ENCODE measurements at regions not wholly inside any gene's neighbourhood (a gene's known extent, or its start where the extent isn't known, plus 50 kb on each side); places are given as distances from the start of the nearest gene placed in this dataset.
"Not testable (repeated sequence)": the region's sequence is repeated elsewhere in the genome, so short reads cannot be mapped to it uniquely, and the experiment has no call there.

- DNase-seq, result no peak
Measured at GRCh38 chr9:81741103-81741502, 51.8 kb upstream of the TLE1 start.

DNA sequence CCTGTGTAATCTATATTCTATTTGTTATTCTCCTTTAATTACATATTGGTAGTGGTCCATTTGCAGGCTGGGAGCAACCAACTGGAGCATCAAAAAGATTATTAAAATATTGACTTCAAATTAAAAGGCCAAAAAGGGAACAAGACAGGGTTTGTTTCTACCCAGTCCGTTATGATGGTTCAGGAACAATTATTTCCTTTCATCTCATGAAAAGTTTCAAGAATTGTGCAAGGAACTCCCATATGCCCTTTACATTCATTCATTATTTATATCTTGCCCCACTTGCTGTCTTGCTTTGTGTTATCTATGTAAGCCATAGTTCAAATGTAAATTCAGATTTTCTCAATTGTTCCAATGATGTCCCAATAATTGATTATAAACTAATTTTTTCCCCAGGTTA, 58.7 kb upstream of the TLE1 start:
- no peak for DNase-seq

DNA sequence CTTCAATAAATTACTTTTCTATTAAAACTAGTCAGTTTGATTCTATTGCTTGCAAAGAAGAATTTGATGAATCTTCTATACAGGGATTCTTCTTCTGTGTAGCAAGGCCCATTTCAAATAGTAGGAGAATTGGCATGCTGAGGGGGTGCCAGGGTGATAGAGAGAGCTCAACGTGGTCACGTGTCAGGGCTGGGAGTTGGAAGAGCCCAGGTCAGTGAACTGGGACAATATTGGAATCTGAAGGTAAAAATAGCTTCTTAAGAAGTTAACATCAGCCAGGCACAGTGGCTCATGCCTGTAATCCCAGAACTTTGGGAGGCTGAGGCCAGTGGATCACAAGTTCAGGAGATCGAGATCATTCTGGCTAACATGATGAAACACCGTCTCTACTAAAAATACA, 64.1 kb upstream of the TLE1 start:
- DNase-seq, result no peak

GRCh38 chr9:81754245-81754644, 64.9 kb upstream of the TLE1 start:
- DNase-seq, result no peak

DNA sequence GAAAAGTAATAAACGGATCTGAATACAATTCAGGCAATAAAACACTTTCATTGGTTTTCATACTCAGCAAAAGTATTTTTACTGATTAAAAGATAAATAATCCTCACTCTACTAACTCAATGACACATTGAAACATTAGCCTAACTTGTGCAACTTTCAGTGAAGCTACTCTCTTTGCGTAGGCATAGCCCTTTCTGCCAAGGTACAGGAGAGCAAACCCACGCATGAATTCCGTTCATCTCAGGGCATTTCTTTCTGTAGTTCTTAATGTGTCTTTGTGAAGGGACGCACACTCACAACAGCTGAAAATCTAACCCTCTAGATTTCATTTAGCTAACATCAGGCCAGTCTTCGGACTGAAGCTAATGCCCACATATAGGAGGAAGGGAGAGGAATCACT, 66.4 kb upstream of the TLE1 start:
- DNase-seq, result no peak

- no peak for DNase-seq
Measured at GRCh38 chr9:81756561-81756960, 67.2 kb upstream of the TLE1 start.

GRCh38 chr9:81758123-81758797, 68.9 kb upstream of the TLE1 start:
- DNase-seq, result no peak

DNA sequence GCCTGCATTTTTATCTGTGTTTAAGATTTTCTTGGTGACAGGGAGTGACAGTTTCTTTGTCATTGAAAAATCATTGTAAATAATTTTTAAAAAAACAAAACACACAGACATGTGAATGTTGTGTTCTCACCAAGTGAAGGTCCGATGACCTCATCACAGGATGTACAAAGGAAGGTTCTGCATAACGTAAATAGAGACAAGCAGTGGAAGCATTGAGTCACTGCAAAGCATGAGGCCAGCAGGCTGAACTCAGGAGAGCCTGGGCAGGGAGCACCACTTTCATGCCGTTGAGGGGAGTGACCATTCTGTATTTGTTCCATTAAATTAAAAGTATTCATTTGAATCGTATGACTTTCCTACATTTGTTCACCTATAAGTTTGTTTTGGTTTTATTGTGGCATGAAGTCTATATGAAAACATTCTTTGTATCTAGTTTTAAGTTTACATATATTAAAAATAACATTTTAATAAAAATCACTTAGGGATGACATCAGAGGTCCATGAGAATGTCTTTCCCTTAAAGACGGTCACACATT, 70.4 kb upstream of the TLE1 start:
- DNase-seq, result peak; percentile 36

DNA sequence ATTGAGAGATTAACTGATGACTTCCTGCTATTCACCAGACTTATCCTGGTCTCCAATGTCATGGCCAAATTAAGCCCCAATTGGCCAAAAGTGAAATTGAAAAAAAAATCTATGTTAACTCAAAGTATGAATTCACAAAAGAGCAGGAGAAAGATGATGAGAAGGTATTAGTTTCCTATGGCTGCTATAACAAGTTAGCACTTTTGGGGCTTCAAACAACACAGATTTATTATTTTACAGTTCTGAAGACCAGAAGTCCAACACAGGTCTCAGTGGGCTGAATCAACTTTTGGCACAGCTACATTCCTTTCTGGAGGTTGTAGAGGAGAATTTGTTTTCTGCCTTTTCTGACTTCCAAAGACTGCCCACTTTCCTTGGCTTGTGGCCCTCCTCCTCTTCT, 78.6 kb upstream of the TLE1 start:
- DNase-seq, result no peak

DNA sequence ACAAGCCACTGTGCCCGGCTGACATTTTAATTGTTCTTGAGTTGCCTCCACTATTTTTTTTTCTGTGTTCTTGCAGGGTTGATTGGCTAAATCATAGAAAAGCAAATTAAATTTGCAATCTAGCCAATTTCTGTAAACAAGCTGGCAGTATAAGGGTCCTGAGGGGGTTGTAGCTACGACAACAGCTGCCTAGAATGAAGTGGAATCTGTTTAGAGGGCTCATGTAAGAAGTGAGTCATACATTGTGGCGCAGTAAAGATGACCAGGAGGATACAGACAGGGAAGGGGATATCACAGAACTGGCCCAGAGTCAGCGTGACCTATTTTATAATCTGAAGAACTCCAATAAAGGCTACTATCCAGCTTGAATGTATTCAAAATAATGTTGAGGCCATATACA, 82.2 kb upstream of the TLE1 start:
- no peak for DNase-seq

DNA sequence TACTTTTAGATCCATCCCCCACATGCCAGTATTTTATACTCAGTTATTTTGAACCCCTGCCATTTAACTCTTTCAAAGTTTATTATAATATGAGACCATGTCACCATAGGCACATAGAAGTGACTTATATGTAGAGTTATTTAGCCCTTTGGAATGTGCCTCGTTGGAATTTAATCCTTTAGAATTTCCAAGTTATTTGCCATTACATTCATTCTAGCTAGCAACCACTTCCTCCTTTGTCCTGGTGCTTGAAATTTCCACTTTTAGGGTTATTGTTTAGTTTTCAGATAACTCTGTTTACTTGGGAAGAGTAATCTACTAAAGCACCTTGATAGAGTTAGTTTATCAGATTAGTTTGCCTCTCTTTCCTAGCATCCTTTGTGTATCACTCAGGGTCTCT, 82.8 kb upstream of the TLE1 start:
- no peak for DNase-seq

DNA sequence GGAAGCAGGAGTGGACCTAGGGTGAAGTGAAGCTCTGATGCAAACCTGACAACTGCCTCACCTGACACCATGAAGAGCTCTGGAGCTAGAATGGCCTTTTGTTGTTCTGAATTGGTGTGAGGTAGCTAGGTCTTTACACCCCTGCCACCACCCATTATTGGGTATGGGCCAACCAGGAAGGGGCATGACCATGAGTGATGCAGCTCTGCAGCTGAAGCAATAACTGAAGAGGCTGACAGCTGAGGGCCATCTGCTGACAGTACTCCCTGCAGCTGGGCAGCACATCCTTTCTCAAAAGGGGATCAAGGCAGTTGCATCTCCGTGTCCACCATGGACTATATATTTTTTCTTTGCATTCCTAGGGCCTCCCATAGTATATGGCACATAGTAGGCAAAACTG, 87.0 kb upstream of the TLE1 start:
- no peak for DNase-seq

- DNase-seq, result no peak
Measured at GRCh38 chr9:81776834-81777233, 87.5 kb upstream of the TLE1 start.

GRCh38 chr9:81777482-81777881, 88.1 kb upstream of the TLE1 start:
- no peak for DNase-seq

GRCh38 chr9:81782313-81782995, 93.1 kb upstream of the TLE1 start:
- no peak for DNase-seq

- no peak for DNase-seq
Measured at GRCh38 chr9:81787747-81788632, 98.6 kb upstream of the TLE1 start.

DNA sequence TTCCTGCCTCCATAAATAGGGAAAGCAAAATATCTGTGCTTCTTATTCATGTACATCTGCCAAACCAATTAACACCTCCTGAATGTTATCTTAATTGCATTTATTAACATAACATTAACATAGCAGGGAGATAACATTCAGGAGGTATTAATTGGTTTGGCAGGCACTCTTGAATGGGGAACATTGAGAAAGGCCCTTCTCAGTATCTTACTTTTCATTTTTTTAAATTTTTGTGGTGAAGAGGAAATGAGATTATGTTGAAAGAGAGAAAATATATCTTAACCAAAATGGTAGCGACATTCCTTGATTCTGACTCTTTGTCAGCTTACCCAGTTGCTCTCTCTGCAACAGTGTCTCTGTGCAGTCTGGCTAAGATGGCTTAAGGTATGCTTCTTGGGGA, 100.4 kb upstream of the TLE1 start:
- DNase-seq, result no peak

DNA sequence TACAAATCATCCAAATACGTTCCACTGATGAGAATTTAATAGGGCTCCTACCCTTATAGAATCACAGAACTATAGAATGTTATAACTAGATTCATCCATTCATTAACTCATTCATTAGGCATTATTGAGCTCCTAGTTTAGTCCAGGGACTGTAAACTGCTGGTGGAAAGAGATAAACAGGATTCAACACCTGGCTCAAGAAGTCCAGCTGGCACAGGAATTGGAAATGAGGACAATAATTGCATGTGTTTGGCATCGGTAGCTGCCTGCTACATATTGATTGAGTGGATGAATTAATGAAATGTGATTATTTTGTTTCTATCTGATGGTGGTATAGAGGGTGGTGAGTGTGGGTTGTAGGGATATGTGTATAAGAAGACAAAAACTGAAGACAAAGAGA, 100.8 kb upstream of the TLE1 start:
- no peak for DNase-seq

- no peak for DNase-seq
Measured at GRCh38 chr9:81791076-81791475, 101.7 kb upstream of the TLE1 start.

GRCh38 chr9:81798606-81799005, 109.3 kb upstream of the TLE1 start:
- no peak for DNase-seq

DNA sequence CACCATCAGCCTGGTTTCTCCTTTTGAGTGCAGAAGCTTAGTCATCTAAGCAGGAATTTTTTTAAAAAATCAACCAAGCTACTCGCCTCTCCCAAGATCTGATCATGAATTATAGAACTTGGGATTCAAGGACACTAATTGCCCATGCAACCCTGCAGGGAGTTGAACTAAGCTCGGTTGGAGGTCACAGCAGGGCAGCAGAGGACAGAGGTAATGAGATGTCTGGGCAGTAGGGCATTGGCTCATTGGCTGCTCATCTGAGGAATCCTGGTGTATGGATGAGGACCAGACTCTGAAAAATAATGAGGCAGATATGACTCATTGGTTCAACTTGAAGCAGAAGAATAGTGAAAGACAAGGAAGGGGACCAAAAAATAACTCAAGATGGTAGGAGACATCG, 111.8 kb upstream of the TLE1 start:
- DNase-seq, result no peak

GRCh38 chr9:81804306-81804705, 115.0 kb upstream of the TLE1 start:
- DNase-seq, result no peak

- DNase-seq, result not testable (repeated sequence)
Measured at GRCh38 chr9:81811688-81812087, 116.5 kb upstream of the SPATA31D4 start.

- no peak for DNase-seq
Measured at GRCh38 chr9:81814401-81814793, 113.8 kb upstream of the SPATA31D4 start.
